B cell (primary cell): ENCODE measurements at regions not wholly inside any gene's neighbourhood (a gene's known extent, or its start where the extent isn't known, plus 50 kb on each side); places are given as distances from the start of the nearest gene placed in this dataset.

ENCODE experiments used
- ATAC-seq: fragments of 200-7000 bp; cut with Tn5 transposase; one replicate; pipeline ENCODE4 v1.10.0; 2021; ENCODE audit warnings: low read depth, mild to moderate bottlenecking, moderate number of reproducible peaks, moderate library complexity
- CTCF ChIA-PET: fragments of 350-600 bp; sonication (Branson Sonifier 250); formaldehyde crosslinking; loops from one replicate; lab custom pipeline; 2021; ENCODE audit warnings: antibody characterized with exemption, inconsistent platforms; lab: Charles Lee
- POLR2A ChIA-PET: fragments of 350-600 bp; sonication (Branson Sonifier 250); formaldehyde crosslinking; loops from one replicate; lab custom pipeline; 2021; ENCODE audit warnings: antibody characterized with exemption; lab: Charles Lee
- DNase-seq: peaks from one replicate; pipeline ENCODE4 v3.0.0; 2013
- H2AFZ ChIP-seq: 2 replicates; pipeline ENCODE4 v1.6.1; 2012; ENCODE audit warnings: mild to moderate bottlenecking, low read depth, low read length; ENCODE audit not compliant: insufficient read depth, poor library complexity, severe bottlenecking
- H3K27ac ChIP-seq, 2 donors: 1 replicate in 1 of 2; 2 replicates in 1 of 2; pipeline ENCODE4 v1.5.1; 2012 to 2013; ENCODE audit warnings: low read length in 2 of 2, mild to moderate bottlenecking in 2 of 2, moderate library complexity in 1 of 2
- H3K27me3 ChIP-seq, 4 experiments: fragments of 200-600 bp in 1 of 4; sonication (generic) in 1 of 4; replicated peaks in 1 of 4; 1 replicate in 2 of 4; 2 replicates in 2 of 4; pipeline versions ENCODE4 v1.6.1 to v1.7.0; 2013 to 2016; ENCODE audit warnings: low read length in 3 of 4, mild to moderate bottlenecking in 2 of 4, mixed read lengths in 1 of 4, moderate library complexity in 1 of 4; ENCODE audit not compliant: insufficient read depth in 4 of 4, control insufficient read depth in 3 of 4; ENCODE audit errors: control extremely low read depth in 1 of 4
- H3K36me3 ChIP-seq, 2 experiments: replicated peaks in 1 of 2; 1 replicate in 1 of 2; 2 replicates in 1 of 2; pipeline versions ENCODE4 v1.6.1 to v1.7.1; 2013; ENCODE audit warnings: low read length in 1 of 2; ENCODE audit not compliant: insufficient read depth in 2 of 2, control insufficient read depth in 1 of 2; ENCODE audit errors: control extremely low read depth in 1 of 2, extremely low read depth in 1 of 2
- H3K4me1 ChIP-seq, 2 donors: fragments of 200-600 bp in 1 of 2; sonication (generic) in 1 of 2; 1 replicate in 1 of 2; 2 replicates in 1 of 2; pipeline versions ENCODE4 v1.5.1 to v1.6.1; 2013 to 2017; ENCODE audit warnings: low read length in 2 of 2; ENCODE audit not compliant: control insufficient read depth in 2 of 2, insufficient read depth in 2 of 2
- H3K4me2 ChIP-seq: replicated peaks from 2 replicates; pipeline ENCODE3; 2012; ENCODE audit warnings: mild to moderate bottlenecking, low read depth, low read length; ENCODE audit not compliant: poor library complexity, severe bottlenecking
- H3K4me3 ChIP-seq, 5 experiments: fragments of 200-600 bp in 1 of 5; sonication (generic) in 1 of 5; 1 replicate in 3 of 5; 2 replicates in 2 of 5; pipeline versions ENCODE4 v1.5.1 to v1.7.0; 2011 to 2016; ENCODE audit warnings: low read length in 4 of 5, mild to moderate bottlenecking in 4 of 5, low read depth in 2 of 5, control low read depth in 1 of 5, moderate library complexity in 1 of 5; ENCODE audit not compliant: insufficient read depth in 1 of 5; ENCODE audit errors: control extremely low read depth in 1 of 5, extremely low read depth in 1 of 5
- H3K79me2 ChIP-seq: fragments of 200-600 bp; sonication (generic); one replicate; pipeline ENCODE4 v1.6.0; 2016; ENCODE audit warnings: low read length; ENCODE audit not compliant: control insufficient read depth, insufficient read depth
- H3K9ac ChIP-seq: fragments of 200-600 bp; sonication (generic); 2 replicates; pipeline ENCODE4 v1.6.1; 2017; ENCODE audit warnings: mild to moderate bottlenecking, low read length, moderate library complexity
- H3K9me3 ChIP-seq, 3 donors: one replicate each; pipeline versions ENCODE4 v1.6.1 to v1.7.1; 2013; ENCODE audit warnings: low read length in 2 of 3; ENCODE audit not compliant: control insufficient read depth in 2 of 3, insufficient read depth in 1 of 3; ENCODE audit errors: control extremely low read depth in 1 of 3
- H4K20me1 ChIP-seq: 2 replicates; pipeline ENCODE4 v1.6.0; 2012; ENCODE audit warnings: mild to moderate bottlenecking, low read length; ENCODE audit not compliant: insufficient read depth, control insufficient read depth, poor library complexity, severe bottlenecking
- H3K27ac Mint-ChIP-seq: one replicate; pipeline ENCODE4 v1.8.0; 2021; ENCODE audit warnings: mixed read lengths
- H3K27me3 Mint-ChIP-seq: one replicate; pipeline ENCODE4 v1.8.0; 2021; ENCODE audit warnings: mixed read lengths
- H3K4me1 Mint-ChIP-seq: one replicate; pipeline ENCODE4 v1.8.0; 2021; ENCODE audit warnings: mixed read lengths
- H3K4me3 Mint-ChIP-seq: one replicate; pipeline ENCODE4 v1.8.0; 2021; ENCODE audit warnings: mixed read lengths
- H3K9me3 Mint-ChIP-seq: one replicate; pipeline ENCODE4 v1.8.0; 2022; ENCODE audit warnings: mixed read lengths; ENCODE audit not compliant: insufficient read depth
- CTCF ChIP-seq: fragments of 200-600 bp; IDR thresholded peaks from one replicate; pipeline ENCODE4 v1.8.0; 2022; ENCODE audit warnings: antibody characterized with exemption, mild to moderate bottlenecking
- EZH2 ChIP-seq: IDR thresholded peaks from 2 replicates; pipeline ENCODE4 v1.6.1; 2012; ENCODE audit warnings: borderline replicate concordance, low read depth, mild to moderate bottlenecking, moderate library complexity, low read length; ENCODE audit not compliant: insufficient read depth, poor library complexity, severe bottlenecking
- WGBS: methylation state at CpG from one replicate; pipeline ENCODE4 v1.1.5; 2013; ENCODE audit warnings: missing lambda C conversion rate; ENCODE audit not compliant: insufficient coverage; 5-methylcytosine and 5-hydroxymethylcytosine counted together
- intact Hi-C: fragments of 100-400 bp; cut with micrococcal nuclease; formaldehyde crosslinking; loops from one replicate; pipeline ENCODE4 v1.10.0; 2022

- H2AFZ ChIP-seq, result no peak overlapping the region
- no peaks in the 10 kb centered on the region for H3K79me2 ChIP-seq
- WGBS, result no CpG with 5 or more reads among the region's 1 CpG
- H3K27ac ChIP-seq, result no peak overlapping the region
- no peaks in the 10 kb centered on the region for H3K27me3 Mint-ChIP-seq
- TF ChIP-seq CTCF (no peak), EZH2 (no peak)
- no peaks in the 10 kb centered on the region for H3K4me1 Mint-ChIP-seq
- intact Hi-C loops, result no loop called here
- H3K27ac Mint-ChIP-seq, result no peak overlapping the region
- H3K4me2 ChIP-seq, result no peak overlapping the region
- CTCF ChIA-PET, result no interaction called here
- H3K9ac ChIP-seq, result no peak overlapping the region
- H3K4me3 Mint-ChIP-seq, result no peak overlapping the region
- no peak for ATAC-seq
- no peaks in the 10 kb centered on the region for H3K4me1 ChIP-seq
- no peaks in the 10 kb centered on the region for H3K27me3 ChIP-seq
- H4K20me1 ChIP-seq, result no peaks in the 10 kb centered on the region
- no peak overlapping the region for H3K4me3 ChIP-seq
- H3K9me3 Mint-ChIP-seq, result peaks cover 6% of the 10 kb centered on the region
- H3K9me3 ChIP-seq, result no peaks in the 10 kb centered on the region
- H3K36me3 ChIP-seq, result no peaks in the 10 kb centered on the region
- POLR2A ChIA-PET, result no interaction called here
- no peak for DNase-seq
Observed at GRCh38 chr9:29668732-29669131, 2095.5 kb upstream of the C9orf72 start.

GRCh38 chr9:29669613-29670012 is 2096.3 kb upstream of the C9orf72 start:
- H3K9ac ChIP-seq, result no peak overlapping the region
- no peak overlapping the region for H3K27ac Mint-ChIP-seq
- H3K4me1 ChIP-seq, result no peaks in the 10 kb centered on the region
- H3K4me2 ChIP-seq, result no peak overlapping the region
- no peak overlapping the region for H3K4me3 ChIP-seq
- POLR2A ChIA-PET, result no interaction called here
- H3K27me3 ChIP-seq, result no peaks in the 10 kb centered on the region
- CTCF ChIA-PET, result no interaction called here
- no peaks in the 10 kb centered on the region for H4K20me1 ChIP-seq
- no peaks in the 10 kb centered on the region for H3K36me3 ChIP-seq
- no peaks in the 10 kb centered on the region for H3K27me3 Mint-ChIP-seq
- H2AFZ ChIP-seq, result no peak overlapping the region
- no peak overlapping the region for H3K4me3 Mint-ChIP-seq
- no peaks in the 10 kb centered on the region for H3K79me2 ChIP-seq
- ATAC-seq (no peak), DNase-seq (no peak)
- peaks cover 8% of the 10 kb centered on the region for H3K9me3 Mint-ChIP-seq
- no peaks in the 10 kb centered on the region for H3K4me1 Mint-ChIP-seq
- no peaks in the 10 kb centered on the region for H3K9me3 ChIP-seq
- H3K27ac ChIP-seq, result no peak overlapping the region
- intact Hi-C loops, result no loop called here
- TF ChIP-seq EZH2, result no peak
- no peak for TF ChIP-seq CTCF
- WGBS, result no CpG with 5 or more reads among the region's 1 CpG
